ENCODE measurements at regions not wholly inside any gene's neighbourhood (a gene's known extent, or its start where the extent isn't known, plus 50 kb on each side); places are given as distances from the start of the nearest gene placed in this dataset.
A peak's percentile ranks its signal among the peaks of the same experiment; 100 is the strongest.

DNA sequence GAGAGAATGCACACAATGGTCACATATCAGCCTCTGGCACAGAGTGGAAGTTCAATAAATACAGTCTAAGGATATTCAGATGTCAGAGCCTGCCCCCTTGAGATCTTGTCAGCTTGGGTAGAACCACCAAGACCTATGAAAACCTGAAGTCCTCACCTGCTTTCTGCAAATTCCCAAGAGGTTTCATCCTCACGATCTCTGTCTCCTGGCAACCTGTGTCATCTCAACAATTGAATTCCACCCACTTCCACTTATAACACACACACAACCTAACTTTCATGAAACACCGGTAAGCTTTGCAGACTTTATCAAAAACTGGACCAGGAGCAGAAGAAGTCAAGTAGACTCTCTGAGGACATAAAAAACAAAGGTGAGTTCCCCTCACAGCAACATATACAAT is 151.6 kb upstream of the SLC30A5 start:
- DNase-seq (ENCODE audit: low read depth) = no peak

DNA sequence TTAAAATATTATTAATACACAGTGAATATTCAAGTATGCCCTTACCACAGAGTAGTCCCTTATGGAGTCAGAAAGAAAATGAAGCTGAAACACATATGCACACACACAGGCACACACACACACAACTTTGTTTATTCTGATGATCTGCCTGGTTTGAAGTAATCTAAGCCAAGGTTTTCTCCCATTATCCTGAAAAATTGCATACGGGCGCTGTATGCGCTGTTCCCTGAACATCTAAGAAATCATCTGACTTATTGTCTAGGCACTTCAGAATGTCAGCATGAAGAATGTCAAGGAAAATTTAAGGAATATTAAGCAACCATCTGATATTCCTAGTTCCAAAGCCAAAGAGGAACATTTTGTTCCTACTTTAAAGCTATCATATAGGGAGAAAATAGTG is 147.1 kb upstream of the SLC30A5 start:
- no peak for DNase-seq (ENCODE audit: low read depth)

DNA sequence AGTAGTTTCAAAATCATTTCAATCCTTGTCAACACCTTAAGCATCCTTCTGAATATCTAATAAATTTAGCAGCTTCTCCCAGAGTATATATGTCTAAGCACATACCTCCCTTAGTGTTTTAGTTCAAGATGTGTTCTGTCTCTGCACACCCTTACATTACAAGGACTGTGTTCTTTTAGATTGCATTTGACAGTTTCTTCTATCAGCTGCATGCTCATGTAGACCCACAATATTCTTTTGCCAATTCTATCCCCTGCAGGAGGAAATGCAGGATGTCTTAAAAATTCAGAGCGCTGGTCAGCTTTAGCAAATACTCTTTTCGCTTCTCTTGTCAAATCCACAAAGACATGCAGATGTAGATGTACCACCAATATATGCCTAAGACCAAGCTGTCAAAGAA is 145.8 kb upstream of the SLC30A5 start:
- DNase-seq (ENCODE audit: low read depth) = no peak

DNA sequence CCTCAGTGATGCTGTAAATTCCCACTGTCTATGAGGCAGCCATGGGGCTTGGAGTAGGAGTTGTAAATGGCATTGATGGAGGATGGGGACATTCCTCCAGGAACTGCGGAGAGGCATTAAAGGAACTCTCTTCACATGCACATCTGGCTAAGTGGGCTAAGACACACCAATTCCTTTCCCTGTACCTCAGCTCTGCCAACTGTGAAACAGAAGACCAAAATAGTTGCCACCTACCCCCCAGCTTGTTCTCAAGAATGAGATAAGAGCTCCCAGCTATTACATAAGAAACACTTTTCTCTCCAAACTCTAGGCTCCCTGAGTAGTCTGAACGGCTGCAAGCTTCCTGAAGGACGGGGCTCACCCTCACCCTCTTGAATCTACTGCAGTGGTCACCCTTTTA is 144.6 kb upstream of the SLC30A5 start:
- no peak for DNase-seq (ENCODE audit: low read depth)

DNA sequence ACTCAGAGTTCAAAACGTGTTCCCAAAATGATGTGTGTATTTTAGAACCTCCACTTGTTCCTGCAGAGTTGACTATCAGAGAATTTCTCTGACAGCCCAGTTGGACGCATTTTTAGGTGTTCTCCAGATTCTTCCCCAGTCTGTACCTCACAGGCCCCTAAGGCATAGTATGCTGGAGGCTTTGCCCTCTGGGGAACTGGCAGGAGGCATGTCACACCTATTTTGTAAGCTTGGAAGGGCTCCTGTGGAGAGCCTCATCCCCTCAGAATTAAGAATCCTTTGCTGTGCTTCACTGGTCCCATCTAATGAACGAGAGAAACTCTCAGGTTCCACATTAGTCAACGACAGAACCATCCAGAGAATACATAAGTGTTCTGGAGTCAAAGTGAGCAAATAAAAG is 144.1 kb upstream of the SLC30A5 start:
- no peak for DNase-seq (ENCODE audit: low read depth)

DNA sequence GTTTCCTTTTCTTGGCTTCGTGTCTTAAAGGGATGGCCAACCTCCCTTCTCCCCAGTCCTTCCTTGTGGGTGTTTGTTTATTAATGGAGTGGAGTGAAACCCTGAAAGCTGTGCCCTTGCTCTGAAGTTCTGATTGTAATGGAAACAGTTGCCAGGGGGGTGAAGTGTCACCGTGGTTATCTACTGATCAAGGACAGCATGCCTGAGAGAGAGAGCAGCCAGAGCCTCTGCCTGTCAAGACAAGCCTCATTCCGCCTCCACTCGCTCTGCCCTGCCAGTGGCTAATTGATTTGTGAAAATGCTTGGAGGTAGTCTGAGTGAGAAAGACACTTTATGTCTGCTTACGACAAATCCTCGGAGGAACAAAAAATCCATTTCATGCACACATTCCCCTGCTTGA is 143.7 kb upstream of the SLC30A5 start:
- DNase-seq (ENCODE audit: low read depth) = no peak

DNA sequence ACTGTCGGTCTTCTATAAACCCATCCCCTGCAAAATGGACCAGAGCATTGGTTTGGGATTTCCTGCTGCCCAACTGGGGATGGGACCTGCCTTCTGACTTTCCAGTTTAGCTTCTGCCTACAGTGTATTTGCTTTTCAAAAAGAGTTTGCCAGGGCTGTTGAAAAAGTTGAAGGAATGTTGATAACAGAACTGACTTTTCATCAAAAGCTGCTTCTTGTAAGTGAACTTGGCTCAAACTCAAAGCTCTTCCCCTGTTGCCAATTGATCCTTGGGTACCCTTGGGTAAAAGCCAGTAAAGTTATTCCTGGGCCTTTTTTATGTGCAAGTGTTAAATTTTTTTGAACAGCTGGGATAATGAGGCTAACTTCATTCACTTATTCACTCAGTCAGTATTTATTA is 142.9 kb upstream of the SLC30A5 start:
- DNase-seq (ENCODE audit: low read depth) = no peak

DNA sequence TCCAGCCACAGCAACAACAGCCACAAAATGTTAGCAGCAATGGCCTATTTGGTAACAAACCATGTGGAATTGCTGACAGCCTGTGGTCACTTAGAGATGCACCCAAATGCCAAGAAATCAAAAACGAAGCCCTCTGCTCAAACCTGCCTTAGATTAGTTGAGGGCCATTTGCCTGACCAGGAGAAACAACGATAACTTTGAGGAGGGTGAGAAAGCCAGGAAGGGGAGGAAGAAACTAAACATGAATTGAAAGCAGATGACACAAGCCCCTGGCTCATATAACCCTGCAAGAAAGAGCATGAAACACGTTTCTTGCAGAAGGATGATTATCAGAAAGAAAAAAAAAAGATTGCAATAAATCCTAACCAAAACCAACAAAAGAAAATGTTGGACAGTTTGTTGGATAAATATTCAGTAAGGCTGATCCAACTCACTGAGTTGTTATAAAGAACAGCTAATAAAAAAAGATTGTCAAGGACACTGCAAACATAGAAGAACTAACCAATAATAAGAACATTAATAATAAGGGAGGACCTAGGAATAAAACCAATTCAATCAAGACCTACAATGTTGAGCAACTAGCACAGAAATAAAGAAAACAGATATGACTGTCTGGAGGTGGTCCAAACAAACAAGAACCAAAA is 140.5 kb upstream of the SLC30A5 start:
- DNase-seq (ENCODE audit: low read depth) = no peak

DNA sequence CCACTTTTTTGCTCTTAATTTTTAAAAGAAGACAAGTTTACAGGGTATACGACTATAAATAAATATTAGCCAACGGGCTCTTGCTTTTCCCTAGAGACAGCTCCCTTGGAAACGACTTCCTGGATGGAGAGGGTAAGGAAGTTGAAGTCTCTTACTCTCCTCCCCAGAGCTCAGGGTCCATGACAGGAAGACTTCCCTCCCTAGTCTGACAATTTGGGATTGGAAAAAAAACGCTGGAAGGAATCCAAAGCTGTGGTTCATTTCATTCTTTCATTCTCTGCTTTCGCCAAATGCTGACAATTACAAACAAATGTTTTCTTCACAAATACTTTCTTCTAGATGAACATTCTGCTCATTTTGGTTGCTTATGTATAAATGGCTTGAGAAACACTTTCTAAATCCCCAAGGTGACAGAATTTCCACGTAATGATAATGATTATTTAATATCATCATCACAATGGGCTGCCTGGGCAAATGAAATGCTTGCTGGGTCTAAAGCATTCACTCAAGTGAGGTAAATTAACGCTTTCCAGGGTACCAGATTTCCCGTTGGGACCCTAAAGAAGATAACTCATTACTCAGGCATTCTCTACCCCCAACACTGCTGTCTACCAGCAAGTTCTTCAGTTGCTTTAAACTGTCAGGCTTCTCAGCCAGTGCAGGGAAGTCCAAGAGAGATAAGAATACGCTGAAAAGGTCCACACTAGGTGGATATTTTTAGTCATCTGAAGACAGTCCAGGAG is 139.8 kb upstream of the SLC30A5 start:
- peak; percentile 13 for DNase-seq (ENCODE audit: low read depth)

DNA sequence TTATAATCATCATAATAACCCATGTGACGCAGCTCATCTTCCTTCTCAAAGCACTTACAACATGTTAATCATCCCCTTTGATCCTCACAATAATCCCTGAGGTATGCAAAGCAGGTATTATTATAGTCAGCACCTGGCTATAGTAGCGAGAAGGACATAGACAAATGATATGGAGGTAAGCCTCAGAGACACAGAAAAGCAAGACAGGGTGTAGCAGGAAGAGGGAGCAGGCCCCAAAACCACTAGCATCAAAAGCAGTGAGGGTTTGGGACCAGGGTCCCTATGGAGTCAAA is 139.2 kb upstream of the SLC30A5 start:
- DNase-seq (ENCODE audit: low read depth) = no peak

DNA sequence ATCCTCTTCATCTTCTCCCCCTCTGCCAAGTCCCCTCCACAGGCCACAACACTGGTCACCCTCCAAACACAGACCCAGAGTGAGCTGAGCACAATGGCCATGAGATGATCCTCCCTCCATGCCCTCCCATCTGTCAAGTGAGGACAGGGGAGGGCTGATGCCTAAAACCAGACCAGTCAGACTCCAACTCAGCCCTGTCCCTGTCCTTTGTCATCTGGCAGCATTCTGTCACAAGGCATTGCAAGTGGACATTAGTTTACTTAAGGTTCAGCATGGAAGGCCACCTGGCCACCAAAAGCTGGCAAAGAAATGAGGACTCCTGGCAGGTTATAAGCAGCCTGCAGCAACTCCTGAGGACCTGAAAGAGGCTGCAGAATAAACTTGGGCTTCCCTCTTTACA is 136.2 kb upstream of the SLC30A5 start:
- no peak for DNase-seq (ENCODE audit: low read depth)

DNA sequence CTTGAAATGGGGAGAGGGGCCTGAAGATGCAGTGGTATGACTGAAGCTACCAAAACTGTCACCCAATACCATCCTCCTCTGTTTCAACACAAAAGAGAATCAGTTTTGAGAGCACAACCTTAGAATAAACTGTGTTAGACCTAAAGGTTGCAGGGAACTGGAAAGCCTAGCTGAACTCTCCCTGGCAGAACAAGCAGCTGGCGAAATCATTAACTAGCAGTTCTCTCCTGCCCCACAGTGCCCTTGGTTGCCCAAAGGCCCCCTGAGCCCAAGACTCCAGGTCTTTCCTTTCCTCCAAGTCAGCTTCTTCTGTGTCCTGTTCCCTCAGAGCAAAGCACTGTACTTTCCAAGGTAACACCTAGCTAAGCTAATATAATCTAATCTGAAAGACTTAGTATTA is 135.4 kb upstream of the SLC30A5 start:
- DNase-seq (ENCODE audit: low read depth) = no peak

DNA sequence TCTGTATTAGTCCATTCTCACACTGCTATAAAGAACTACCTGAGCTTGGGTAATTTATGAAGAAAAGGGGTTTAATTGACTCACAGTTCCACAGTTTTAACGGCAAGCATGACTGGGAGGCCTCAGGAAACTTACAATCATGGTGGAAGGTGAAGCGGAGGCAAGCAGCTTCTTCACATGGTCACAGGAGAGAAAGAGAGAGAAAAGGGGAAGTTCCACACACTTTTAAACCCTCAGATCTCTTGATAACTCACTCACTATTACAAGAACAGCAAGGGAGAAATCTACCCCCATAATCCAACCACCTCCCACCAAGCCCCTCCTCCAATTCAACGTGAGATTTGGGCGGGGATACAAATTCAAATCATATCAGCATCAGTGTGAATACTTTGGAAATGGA is 133.4 kb upstream of the SLC30A5 start:
- no peak for DNase-seq (ENCODE audit: low read depth)

DNA sequence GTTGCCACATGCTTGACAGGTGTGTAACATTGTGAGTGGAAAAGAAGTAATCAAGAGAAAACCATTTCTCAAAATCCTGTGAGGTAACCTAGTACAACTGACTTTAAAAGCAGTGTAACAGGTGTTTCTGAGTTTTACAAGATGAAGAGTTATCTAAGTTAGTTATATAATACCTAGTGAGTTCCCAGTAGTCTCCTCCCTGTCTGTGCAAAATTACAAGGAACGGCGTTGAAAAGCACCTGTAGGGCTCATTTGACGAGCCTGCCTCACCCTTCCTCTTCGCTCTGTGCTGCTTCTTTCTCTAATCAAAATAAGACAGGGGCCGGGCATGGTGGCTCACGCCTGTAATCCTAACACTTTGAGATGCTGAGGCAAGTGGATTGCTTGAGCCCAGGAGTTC is 132.9 kb upstream of the SLC30A5 start:
- no peak for DNase-seq (ENCODE audit: low read depth)

DNA sequence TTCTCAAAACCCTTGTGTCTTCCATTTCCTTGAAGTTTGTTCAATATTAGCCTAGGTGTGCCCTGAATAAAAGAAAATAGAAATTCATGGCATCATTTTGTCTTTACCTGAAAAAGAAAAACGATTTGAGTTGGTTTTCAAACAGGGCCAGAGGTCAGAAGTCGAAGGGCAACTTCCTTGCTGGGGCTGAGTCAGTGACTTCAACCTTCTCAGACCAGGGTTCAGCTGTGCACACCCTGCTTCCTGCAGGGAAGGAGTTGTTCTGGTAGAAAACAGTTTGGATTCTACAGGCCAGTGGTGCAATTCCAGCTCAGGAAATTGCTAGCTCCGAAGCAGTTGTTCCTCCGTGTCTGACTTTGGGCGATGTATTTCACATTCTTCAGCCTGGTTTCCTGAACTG is 132.1 kb upstream of the SLC30A5 start:
- no peak for DNase-seq (ENCODE audit: low read depth)

DNA sequence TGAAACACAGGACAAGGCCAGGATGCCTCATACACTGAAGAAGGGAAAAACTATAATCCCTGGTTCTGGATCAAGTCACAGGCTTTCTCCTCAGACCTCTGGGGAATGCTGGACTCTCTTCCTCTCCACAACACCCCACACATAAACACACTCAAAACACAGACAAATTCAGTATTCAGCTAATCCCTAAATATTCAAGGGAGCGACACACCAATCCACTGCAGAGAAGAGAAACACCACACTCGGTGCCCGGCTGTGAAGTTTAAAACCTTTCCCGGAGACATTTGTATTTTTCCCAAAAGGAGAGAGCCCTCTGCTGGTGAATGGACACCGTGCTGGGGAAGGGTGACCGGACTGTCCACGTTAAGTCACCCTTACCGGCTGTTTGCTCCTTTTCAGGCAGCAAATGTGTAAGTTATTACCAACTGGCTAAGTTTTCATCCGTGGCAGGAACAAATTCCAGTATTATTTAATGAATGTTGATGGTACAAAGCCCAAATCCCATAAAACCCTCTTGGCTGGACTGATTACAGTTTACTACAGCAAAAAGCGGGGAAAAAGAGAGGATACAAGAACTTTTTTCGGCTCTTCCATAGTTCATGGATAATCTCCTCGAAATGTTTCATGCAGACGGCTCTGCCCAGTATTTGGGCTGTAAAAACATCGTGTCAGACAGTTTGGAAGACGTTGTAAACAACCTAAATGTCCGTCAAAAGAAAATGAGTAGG is 130.9 kb upstream of the SLC30A5 start:
- DNase-seq (ENCODE audit: low read depth) = peak; percentile 38

DNA sequence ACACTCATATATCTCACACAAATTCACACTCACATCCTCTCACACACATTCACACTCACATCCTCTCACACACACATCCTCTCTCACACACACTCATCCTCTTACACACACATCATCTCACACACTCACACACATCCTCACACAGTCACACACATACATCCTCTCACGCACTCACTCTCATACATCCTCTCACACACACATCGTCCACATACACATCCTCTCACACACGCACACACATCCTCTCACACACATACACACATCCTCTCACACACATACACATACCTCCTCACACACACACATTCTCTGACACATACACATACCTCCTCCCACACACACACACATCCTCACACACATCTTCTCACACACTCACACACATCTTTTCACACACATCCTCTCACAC is 129.1 kb upstream of the SLC30A5 start:
- DNase-seq (ENCODE audit: low read depth) = no peak

DNA sequence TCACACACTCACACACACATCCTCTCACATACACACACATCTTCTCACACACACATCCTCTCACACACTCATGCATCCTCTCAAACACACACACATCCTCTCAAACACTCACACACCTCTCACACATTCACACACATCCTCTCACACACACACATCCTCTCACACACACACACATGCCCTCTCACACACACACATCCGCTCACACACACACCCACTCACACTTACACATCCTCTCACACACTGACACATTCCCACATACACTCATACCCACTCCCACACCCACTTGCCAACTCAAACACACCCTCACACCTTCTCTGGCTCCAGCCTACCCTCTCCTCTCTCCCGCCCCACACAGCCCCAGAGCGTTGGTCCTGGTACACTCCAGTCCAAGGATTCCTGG is 127.9 kb upstream of the SLC30A5 start:
- no peak for DNase-seq (ENCODE audit: low read depth)

DNA sequence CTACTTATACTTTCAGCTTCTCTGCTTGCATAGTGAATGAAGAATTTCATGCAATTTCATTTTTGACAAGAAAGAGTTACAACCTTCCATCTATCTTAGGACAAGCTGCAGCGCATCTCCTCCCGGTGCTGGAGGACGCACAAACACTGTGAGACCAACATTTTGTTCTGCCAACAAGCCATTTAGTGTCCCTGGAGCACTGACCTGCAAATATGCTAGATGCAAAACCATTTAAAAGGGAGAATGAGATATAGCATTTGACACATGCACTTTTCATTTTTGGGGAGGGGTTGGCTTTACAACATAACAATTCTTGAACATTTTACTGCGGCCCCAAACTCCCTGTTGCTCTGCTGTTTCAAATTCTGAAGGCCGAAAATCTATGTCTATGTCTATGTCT is 127.2 kb upstream of the SLC30A5 start:
- DNase-seq (ENCODE audit: low read depth) = no peak

DNA sequence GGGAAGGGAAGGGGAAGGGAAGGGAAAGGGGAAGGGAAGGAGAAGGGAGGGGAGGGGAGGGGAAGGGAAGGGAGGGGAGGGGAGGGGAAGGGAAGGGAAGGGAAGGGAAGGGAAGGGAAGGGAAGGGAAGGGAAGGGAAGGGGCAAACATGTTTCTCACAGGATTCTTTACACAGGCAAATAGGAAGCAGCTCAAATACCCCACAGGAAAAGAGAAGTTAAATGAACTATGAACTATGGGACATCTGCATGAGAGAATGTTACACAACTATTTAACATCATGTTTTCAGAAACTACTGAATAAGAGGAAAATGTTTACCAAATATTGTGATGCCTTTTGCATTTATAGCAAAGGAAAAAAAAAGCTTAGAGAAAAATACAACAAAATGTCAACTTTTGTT is 125.4 kb upstream of the SLC30A5 start:
- DNase-seq (ENCODE audit: low read depth) = no peak

DNA sequence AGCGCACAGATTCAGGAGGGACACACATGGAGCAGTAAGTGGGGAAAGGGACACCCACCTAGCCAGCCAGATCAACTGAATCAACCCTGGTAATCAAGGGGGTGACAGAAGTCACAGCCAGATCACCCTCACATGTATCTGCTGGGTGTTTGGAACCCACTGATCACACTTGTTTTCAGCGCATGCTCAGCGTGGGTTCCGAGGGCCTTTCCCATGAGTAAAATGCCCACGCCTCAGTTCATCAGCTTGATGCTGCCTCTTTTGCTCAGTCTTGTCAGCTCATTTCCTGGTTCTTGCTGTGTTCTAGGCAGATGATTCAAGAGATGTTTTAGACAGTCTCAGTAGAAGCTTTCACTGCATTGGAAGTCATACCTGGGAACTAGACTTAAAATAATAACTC is 123.2 kb upstream of the SLC30A5 start:
- no peak for DNase-seq (ENCODE audit: low read depth)

DNA sequence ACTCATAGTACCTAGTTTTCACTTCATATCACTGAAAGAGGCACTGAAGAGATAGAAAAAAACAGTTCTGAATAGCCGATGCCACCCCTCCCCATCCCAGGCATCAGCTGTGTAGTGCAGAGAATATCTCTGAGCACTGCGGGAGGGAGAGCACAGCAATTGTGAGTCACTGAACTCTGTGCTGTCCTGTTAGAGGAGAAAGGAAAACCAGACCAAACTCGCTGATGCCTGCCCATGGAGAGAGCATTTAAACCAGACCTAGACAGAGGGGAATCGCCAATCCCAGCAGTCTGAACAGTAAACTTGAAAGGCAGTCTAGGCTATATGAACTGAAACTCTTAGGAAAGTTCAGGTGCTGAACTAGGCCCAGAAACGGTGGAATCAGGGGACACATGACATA is 120.1 kb upstream of the SLC30A5 start:
- no peak for DNase-seq (ENCODE audit: low read depth)

DNA sequence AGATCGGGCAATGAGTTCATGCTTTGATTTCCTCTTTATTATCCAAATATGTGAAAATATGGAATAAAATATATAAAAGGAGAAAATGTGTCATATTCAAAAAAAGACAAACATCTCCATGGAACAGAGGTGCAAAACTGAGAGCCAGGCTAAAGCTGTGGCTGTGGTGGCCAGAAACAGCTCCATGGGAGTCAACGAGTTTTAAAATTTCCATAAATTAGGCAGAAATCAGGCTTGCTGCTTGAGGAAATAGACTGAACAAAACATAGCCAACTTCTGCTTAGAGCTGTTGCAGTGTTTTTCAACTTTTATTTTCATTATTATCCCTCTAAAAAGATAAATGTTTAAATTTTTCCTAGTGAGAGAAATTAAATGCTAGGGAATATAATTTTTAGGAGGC is 110.8 kb upstream of the SLC30A5 start:
- DNase-seq (ENCODE audit: low read depth) = no peak

DNA sequence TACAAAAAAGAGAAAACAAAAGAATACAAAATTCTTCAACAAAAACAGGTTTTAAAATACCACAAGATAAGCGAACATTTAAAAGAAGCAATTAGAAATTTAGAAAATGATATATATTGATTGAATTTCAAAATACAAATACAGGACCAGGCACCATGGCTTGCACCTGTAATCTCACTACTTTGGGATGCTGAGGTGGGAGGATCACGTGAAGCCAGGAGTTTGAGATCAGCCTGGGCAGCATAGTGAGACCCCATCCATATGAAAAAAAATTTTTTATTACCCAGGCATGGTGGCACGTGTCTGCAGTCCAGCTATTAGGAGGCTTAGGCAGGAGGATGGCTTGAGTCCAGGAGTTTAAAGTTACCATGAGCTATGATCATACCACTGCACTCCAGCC is 109.9 kb upstream of the SLC30A5 start:
- no peak for DNase-seq (ENCODE audit: low read depth)

Data from stromal cell of bone marrow (primary cell).